Smooth muscle cell (in vitro differentiated cells): ENCODE measurements at regions not wholly inside any gene's neighbourhood (a gene's known extent, or its start where the extent isn't known, plus 50 kb on each side); places are given as distances from the start of the nearest gene placed in this dataset.

ENCODE experiments used
- DNase-seq: peaks from one replicate; lab custom pipeline; 2025; ENCODE audit not compliant: unreplicated experiment; lab: John Stamatoyannopoulos, UW
- H2AFZ ChIP-seq: fragments of 200-600 bp; sonication (generic); 2 replicates; pipeline ENCODE4 v1.6.0; 2016; ENCODE audit warnings: antibody characterized with exemption, low read depth, mild to moderate bottlenecking
- H3F3A ChIP-seq: fragments of 200-600 bp; sonication (generic); 2 replicates; pipeline ENCODE4 v1.6.0; 2017; ENCODE audit warnings: antibody characterized with exemption, low read depth
- H3K27ac ChIP-seq: fragments of 200-600 bp; sonication (generic); 2 replicates; pipeline ENCODE4 v1.5.1; 2016; ENCODE audit warnings: low read depth, mild to moderate bottlenecking
- H3K27me3 ChIP-seq: fragments of 200-600 bp; sonication (generic); 2 replicates; pipeline ENCODE4 v1.6.1; 2016; ENCODE audit warnings: low read depth, mild to moderate bottlenecking
- H3K36me3 ChIP-seq: fragments of 200-600 bp; sonication (generic); 2 replicates; pipeline ENCODE4 v1.5.1; 2016; ENCODE audit warnings: low read depth
- H3K4me1 ChIP-seq: fragments of 200-600 bp; sonication (generic); 2 replicates; pipeline ENCODE4 v1.5.1; 2016; ENCODE audit warnings: low read depth
- H3K4me2 ChIP-seq: fragments of 200-600 bp; sonication (generic); 2 replicates; pipeline ENCODE4 v1.6.0; 2016; ENCODE audit warnings: mild to moderate bottlenecking
- H3K4me3 ChIP-seq: fragments of 200-600 bp; sonication (generic); 2 replicates; pipeline ENCODE4 v1.5.1; 2016; ENCODE audit warnings: mild to moderate bottlenecking
- H3K79me2 ChIP-seq: fragments of 200-600 bp; sonication (generic); 2 replicates; pipeline ENCODE4 v1.6.0; 2016; ENCODE audit warnings: low read depth, mild to moderate bottlenecking
- H3K9ac ChIP-seq: fragments of 200-600 bp; sonication (generic); 2 replicates; pipeline ENCODE4 v1.6.0; 2016; ENCODE audit warnings: low read depth
- H3K9me3 ChIP-seq: fragments of 200-600 bp; sonication (generic); replicated peaks from 2 replicates; pipeline ENCODE4 v1.5.1; 2016; ENCODE audit warnings: low read depth
- H4K20me1 ChIP-seq: fragments of 200-600 bp; sonication (generic); 2 replicates; pipeline ENCODE4 v1.6.0; 2016; ENCODE audit warnings: low read depth
- WGBS: methylation state at CpG from one replicate; pipeline ENCODE4 v1.1.7; 2016; ENCODE audit warnings: low lambda C conversion rate; 5-methylcytosine and 5-hydroxymethylcytosine counted together
- TF ChIP-seq, protein P1 (sequence below): fragments of 200-600 bp; sonication (generic); IDR thresholded peaks from 2 replicates; pipeline ENCODE4 v1.5.1; 2017; ENCODE audit warnings: borderline replicate concordance, mild to moderate bottlenecking, antibody characterized with exemption; ENCODE audit not compliant: insufficient read depth, poor library complexity, severe bottlenecking

DNA sequence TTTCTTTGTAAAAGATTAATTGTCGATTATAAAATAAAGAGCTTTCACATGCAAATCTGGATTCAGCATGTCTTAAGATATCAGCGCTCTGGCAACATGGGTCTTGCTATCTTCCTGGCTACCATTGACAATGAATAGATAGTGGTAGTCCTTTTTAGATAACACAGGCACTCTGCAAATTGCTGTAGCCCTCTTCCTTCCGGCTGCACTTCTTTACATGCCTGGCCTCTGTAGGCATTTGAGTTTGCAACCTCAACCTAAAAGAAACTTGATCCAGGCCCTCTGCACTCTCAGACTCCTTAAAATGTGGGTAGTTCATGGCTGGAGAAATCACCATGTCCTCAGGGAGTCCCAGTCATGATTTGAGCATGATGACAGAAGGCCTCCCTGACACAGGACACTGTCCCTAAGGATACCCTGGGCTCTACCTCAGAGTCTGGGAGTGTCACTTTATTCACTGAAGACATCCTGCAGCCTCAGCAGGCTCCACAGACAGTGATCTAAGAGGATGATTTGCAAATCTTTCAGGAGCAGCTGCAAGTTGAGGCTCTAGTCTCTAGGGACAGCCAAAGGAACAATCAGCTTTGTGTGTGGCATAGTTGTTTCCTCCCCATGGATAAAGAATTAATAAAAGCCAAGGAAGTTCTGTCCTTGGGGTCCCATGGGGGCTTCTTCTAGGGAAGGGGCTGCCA lies 529.4 kb downstream of the RBFOX1 start:
- H3K9me3 ChIP-seq = no peaks in the 10 kb centered on the region
- no peak overlapping the region for H3K9ac ChIP-seq
- no peaks in the 10 kb centered on the region for H3F3A ChIP-seq
- TF ChIP-seq, protein P1, sequence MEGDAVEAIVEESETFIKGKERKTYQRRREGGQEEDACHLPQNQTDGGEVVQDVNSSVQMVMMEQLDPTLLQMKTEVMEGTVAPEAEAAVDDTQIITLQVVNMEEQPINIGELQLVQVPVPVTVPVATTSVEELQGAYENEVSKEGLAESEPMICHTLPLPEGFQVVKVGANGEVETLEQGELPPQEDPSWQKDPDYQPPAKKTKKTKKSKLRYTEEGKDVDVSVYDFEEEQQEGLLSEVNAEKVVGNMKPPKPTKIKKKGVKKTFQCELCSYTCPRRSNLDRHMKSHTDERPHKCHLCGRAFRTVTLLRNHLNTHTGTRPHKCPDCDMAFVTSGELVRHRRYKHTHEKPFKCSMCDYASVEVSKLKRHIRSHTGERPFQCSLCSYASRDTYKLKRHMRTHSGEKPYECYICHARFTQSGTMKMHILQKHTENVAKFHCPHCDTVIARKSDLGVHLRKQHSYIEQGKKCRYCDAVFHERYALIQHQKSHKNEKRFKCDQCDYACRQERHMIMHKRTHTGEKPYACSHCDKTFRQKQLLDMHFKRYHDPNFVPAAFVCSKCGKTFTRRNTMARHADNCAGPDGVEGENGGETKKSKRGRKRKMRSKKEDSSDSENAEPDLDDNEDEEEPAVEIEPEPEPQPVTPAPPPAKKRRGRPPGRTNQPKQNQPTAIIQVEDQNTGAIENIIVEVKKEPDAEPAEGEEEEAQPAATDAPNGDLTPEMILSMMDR = no peak
- no peaks in the 10 kb centered on the region for H3K36me3 ChIP-seq
- H3K79me2 ChIP-seq = no peaks in the 10 kb centered on the region
- no peaks in the 10 kb centered on the region for H3K27me3 ChIP-seq
- WGBS = 78% methylated on average over 3 of the region's 3 CpGs
- no peak overlapping the region for H2AFZ ChIP-seq
- no peak overlapping the region for H3K4me2 ChIP-seq
- H3K4me3 ChIP-seq = no peak overlapping the region
- no peaks in the 10 kb centered on the region for H3K4me1 ChIP-seq
- no peaks in the 10 kb centered on the region for H4K20me1 ChIP-seq
- no peak overlapping the region for H3K27ac ChIP-seq
- no peak for DNase-seq

DNA sequence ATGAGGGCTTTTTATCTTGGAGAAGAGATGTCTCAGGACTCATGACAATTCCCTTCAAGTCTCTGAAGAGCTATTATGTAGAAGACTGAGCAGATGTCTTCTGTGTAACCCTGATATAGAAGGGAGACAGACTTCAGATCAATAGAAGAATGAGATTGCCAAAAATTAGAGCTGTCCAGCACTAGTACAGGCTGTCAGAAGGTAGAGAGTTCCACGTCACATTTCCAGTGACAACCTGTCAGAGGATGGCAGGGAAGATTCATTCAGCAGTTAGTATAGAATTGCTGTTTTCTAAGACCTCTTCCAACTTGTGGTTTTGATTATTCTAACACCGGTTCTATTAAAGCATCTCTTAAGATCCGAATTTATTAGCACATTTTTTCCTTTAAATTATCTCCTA lies 520.6 kb downstream of the RBFOX1 start:
- H4K20me1 ChIP-seq = no peaks in the 10 kb centered on the region
- TF ChIP-seq, protein P1 = no peak
- H3F3A ChIP-seq = no peaks in the 10 kb centered on the region
- H3K27me3 ChIP-seq = no peaks in the 10 kb centered on the region
- no peak overlapping the region for H3K4me3 ChIP-seq
- H3K4me1 ChIP-seq = no peaks in the 10 kb centered on the region
- no peaks in the 10 kb centered on the region for H3K9me3 ChIP-seq
- DNase-seq = no peak
- H3K79me2 ChIP-seq = no peaks in the 10 kb centered on the region
- H3K36me3 ChIP-seq = no peaks in the 10 kb centered on the region
- WGBS = 56% methylated on average over 3 of the region's 3 CpGs
- no peak overlapping the region for H3K9ac ChIP-seq
- H3K4me2 ChIP-seq = no peak overlapping the region
- H3K27ac ChIP-seq = no peak overlapping the region
- H2AFZ ChIP-seq = no peak overlapping the region

DNA sequence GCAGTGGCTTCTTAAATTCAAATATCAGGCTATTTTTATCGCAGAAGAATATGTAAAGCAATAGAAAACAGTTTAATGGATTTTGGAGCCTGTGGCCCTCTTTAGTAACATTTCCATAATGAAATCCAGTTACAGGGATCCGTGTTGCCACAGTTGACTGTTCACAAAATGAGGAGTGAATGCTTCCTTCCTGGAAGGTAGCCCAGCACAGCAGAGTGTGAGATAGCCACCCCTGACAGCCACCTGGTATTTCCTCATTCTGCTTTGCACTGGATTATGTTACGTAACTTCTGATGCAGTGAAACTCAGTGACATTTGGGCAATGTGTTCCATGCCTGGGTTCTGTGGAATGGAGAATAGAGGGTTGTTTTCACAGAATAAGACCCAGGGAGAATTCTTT lies 517.2 kb downstream of the RBFOX1 start:
- TF ChIP-seq, protein P1 = no peak
- H3K4me1 ChIP-seq = no peaks in the 10 kb centered on the region
- no peaks in the 10 kb centered on the region for H3K27me3 ChIP-seq
- H3K36me3 ChIP-seq = no peaks in the 10 kb centered on the region
- H3F3A ChIP-seq = no peaks in the 10 kb centered on the region
- no peak overlapping the region for H2AFZ ChIP-seq
- H3K9ac ChIP-seq = no peak overlapping the region
- WGBS = 79% methylated on average over 3 of the region's 3 CpGs
- H3K4me3 ChIP-seq = no peak overlapping the region
- no peaks in the 10 kb centered on the region for H3K9me3 ChIP-seq
- no peaks in the 10 kb centered on the region for H3K79me2 ChIP-seq
- no peak overlapping the region for H3K27ac ChIP-seq
- no peak for DNase-seq
- H4K20me1 ChIP-seq = no peaks in the 10 kb centered on the region
- H3K4me2 ChIP-seq = no peak overlapping the region

DNA sequence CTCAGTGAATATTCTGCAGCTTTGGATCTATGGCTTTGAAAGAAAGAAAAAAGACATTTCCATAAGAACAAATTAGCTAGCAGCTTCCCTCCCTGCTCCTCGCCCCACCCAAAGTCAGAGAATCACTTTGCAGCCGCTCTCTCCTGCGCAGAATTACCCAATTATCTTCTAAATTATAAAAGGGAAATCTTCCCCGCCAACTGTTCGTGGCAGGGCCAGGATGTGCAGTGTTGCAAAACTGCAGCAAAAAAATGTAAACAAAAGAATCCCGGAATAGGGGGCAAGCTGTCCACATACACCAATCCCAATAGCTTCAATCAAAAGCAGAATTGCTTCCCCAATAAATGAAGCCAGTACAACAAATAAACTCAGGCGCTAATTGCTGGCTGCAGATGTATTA lies 510.6 kb downstream of the RBFOX1 start:
- no peak overlapping the region for H2AFZ ChIP-seq
- TF ChIP-seq, protein P1 = no peak

More for the DNA sequence above, 510.6 kb downstream of the RBFOX1 start:
- peaks cover 14% of the 10 kb centered on the region for H3K4me1 ChIP-seq
- no peak overlapping the region for H3K4me2 ChIP-seq
- H3F3A ChIP-seq = no peaks in the 10 kb centered on the region
- H3K9ac ChIP-seq = no peak overlapping the region
- H3K27ac ChIP-seq = no peak overlapping the region
- no peaks in the 10 kb centered on the region for H3K79me2 ChIP-seq
- H3K36me3 ChIP-seq = no peaks in the 10 kb centered on the region
- no peak for DNase-seq
- WGBS = 84% methylated on average over 7 of the region's 7 CpGs
- H4K20me1 ChIP-seq = no peaks in the 10 kb centered on the region
- no peaks in the 10 kb centered on the region for H3K9me3 ChIP-seq
- no peak overlapping the region for H3K4me3 ChIP-seq
- H3K27me3 ChIP-seq = no peaks in the 10 kb centered on the region
